ENCODE measurements at regions not wholly inside any gene's neighbourhood (a gene's known extent, or its start where the extent isn't known, plus 50 kb on each side); places are given as distances from the start of the nearest gene placed in this dataset.
"Not testable (repeated sequence)": the region's sequence is repeated elsewhere in the genome, so short reads cannot be mapped to it uniquely, and the experiment has no call there.

GRCh38 chr5:50898966-50899365, 232.5 kb downstream of the PARP8 start:
- intact Hi-C loops (cut with DNase I) = no loop called here
- Histone ChIP-seq H3K36me3 (ENCODE audit: control insufficient read depth in 2 of 3, insufficient read depth in 3 of 3, low read length in 3 of 3) (no peaks in the 10 kb centered on the region), H3K27me3 (ENCODE audit: control insufficient read depth, insufficient read depth, low read length) (no peaks in the 10 kb centered on the region), H3K4me3 (ENCODE audit: low read length in 3 of 3) (no peak overlapping the region), H3K9me3 (ENCODE audit: control insufficient read depth in 2 of 3, insufficient read depth in 1 of 3, low read length in 3 of 3) (no peaks in the 10 kb centered on the region), H3K4me1 (ENCODE audit: control insufficient read depth in 2 of 3, insufficient read depth in 2 of 3, low read depth in 1 of 3, low read length in 3 of 3) (no peaks in the 10 kb centered on the region), H3K27ac (ENCODE audit: low read depth in 2 of 2, low read length in 2 of 2) (no peak overlapping the region), H3K9ac (ENCODE audit: low read length in 3 of 3) (no peak overlapping the region)
- TF ChIP-seq, protein P1, sequence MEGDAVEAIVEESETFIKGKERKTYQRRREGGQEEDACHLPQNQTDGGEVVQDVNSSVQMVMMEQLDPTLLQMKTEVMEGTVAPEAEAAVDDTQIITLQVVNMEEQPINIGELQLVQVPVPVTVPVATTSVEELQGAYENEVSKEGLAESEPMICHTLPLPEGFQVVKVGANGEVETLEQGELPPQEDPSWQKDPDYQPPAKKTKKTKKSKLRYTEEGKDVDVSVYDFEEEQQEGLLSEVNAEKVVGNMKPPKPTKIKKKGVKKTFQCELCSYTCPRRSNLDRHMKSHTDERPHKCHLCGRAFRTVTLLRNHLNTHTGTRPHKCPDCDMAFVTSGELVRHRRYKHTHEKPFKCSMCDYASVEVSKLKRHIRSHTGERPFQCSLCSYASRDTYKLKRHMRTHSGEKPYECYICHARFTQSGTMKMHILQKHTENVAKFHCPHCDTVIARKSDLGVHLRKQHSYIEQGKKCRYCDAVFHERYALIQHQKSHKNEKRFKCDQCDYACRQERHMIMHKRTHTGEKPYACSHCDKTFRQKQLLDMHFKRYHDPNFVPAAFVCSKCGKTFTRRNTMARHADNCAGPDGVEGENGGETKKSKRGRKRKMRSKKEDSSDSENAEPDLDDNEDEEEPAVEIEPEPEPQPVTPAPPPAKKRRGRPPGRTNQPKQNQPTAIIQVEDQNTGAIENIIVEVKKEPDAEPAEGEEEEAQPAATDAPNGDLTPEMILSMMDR (IDR thresholded peaks at IDR 0.05; ENCODE audit: borderline replicate concordance, extremely low read depth, insufficient read depth) = no peak
- no peak for DNase-seq
- no peak for FAIRE-seq

- Histone ChIP-seq H3K4me3 (ENCODE audit: low read length in 3 of 3) (no peak overlapping the region), H3K27me3 (ENCODE audit: control insufficient read depth, insufficient read depth, low read length) (no peaks in the 10 kb centered on the region), H3K27ac (ENCODE audit: low read depth in 2 of 2, low read length in 2 of 2) (no peak overlapping the region), H3K9me3 (ENCODE audit: control insufficient read depth in 2 of 3, insufficient read depth in 1 of 3, low read length in 3 of 3) (no peaks in the 10 kb centered on the region), H3K36me3 (ENCODE audit: control insufficient read depth in 2 of 3, insufficient read depth in 3 of 3, low read length in 3 of 3) (no peaks in the 10 kb centered on the region), H3K4me1 (ENCODE audit: control insufficient read depth in 2 of 3, insufficient read depth in 2 of 3, low read depth in 1 of 3, low read length in 3 of 3) (no peaks in the 10 kb centered on the region), H3K9ac (ENCODE audit: low read length in 3 of 3) (no peak overlapping the region)
- no peak for DNase-seq
- intact Hi-C loops (cut with DNase I) = no loop called here
- no peak for FAIRE-seq
- TF ChIP-seq, protein P1 (IDR thresholded peaks at IDR 0.05; ENCODE audit: borderline replicate concordance, extremely low read depth, insufficient read depth) = no peak
Measured at GRCh38 chr5:50900952-50901510, 234.6 kb downstream of the PARP8 start.

- TF ChIP-seq, protein P1 (IDR thresholded peaks at IDR 0.05; ENCODE audit: borderline replicate concordance, extremely low read depth, insufficient read depth) = no peak
- intact Hi-C loops (cut with DNase I) = no loop called here
- no peaks in the 10 kb centered on the region for H3K4me1 ChIP-seq (ENCODE audit: control insufficient read depth in 2 of 3, insufficient read depth in 2 of 3, low read depth in 1 of 3, low read length in 3 of 3)
- FAIRE-seq = no peak
- H3K4me3 ChIP-seq (ENCODE audit: low read length in 3 of 3) = no peak overlapping the region
- H3K27me3 ChIP-seq (ENCODE audit: control insufficient read depth, insufficient read depth, low read length) = no peaks in the 10 kb centered on the region
- H3K27ac ChIP-seq (ENCODE audit: low read depth in 2 of 2, low read length in 2 of 2) = no peak overlapping the region
- no peaks in the 10 kb centered on the region for H3K9me3 ChIP-seq (ENCODE audit: control insufficient read depth in 2 of 3, insufficient read depth in 1 of 3, low read length in 3 of 3)
- DNase-seq = no peak
- H3K9ac ChIP-seq (ENCODE audit: low read length in 3 of 3) = no peak overlapping the region
- no peaks in the 10 kb centered on the region for H3K36me3 ChIP-seq (ENCODE audit: control insufficient read depth in 2 of 3, insufficient read depth in 3 of 3, low read length in 3 of 3)
Measured at GRCh38 chr5:50903651-50904050, 237.2 kb downstream of the PARP8 start.

DNA sequence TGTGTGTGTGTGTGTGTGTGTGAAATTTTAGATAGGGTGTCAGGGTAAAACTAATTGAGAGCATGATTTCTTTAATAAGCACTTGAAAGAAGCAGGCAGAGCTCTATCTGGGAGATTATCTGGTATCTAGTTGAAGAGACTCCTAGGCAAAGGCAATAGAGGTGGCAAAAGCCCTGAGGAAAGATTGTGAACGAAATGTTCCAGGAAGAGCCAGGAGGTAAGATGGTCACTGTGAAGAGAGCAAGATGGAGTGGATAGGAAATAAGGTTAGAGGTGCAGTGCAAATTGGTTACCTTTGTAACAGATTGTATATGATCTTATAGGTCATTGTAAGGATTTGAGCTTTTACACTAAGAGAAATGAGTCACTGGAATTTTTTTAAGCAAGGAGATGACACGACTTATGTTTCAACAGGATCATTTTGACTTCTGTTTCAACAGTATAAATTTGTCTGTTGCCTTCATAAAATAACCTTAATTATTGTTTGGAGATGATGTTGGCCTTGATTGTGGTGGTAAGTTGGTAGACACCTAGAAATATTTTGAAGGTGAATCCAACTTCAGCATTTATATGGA, 239.6 kb downstream of the PARP8 start:
- Histone ChIP-seq H3K9me3 (ENCODE audit: control insufficient read depth in 2 of 3, insufficient read depth in 1 of 3, low read length in 3 of 3) (no peaks in the 10 kb centered on the region), H3K27ac (ENCODE audit: low read depth in 2 of 2, low read length in 2 of 2) (no peak overlapping the region), H3K4me3 (ENCODE audit: low read length in 3 of 3) (no peak overlapping the region), H3K9ac (ENCODE audit: low read length in 3 of 3) (no peak overlapping the region), H3K4me1 (ENCODE audit: control insufficient read depth in 2 of 3, insufficient read depth in 2 of 3, low read depth in 1 of 3, low read length in 3 of 3) (no peaks in the 10 kb centered on the region), H3K36me3 (ENCODE audit: control insufficient read depth in 2 of 3, insufficient read depth in 3 of 3, low read length in 3 of 3) (no peaks in the 10 kb centered on the region), H3K27me3 (ENCODE audit: control insufficient read depth, insufficient read depth, low read length) (no peaks in the 10 kb centered on the region)
- DNase-seq (no peak), FAIRE-seq (no peak)
- intact Hi-C loops (cut with DNase I) = no loop called here
- TF ChIP-seq, protein P1 (IDR thresholded peaks at IDR 0.05; ENCODE audit: borderline replicate concordance, extremely low read depth, insufficient read depth) = no peak

GRCh38 chr5:50920160-50920559, 253.7 kb downstream of the PARP8 start:
- not testable (repeated sequence) for FAIRE-seq; H3K4me1 ChIP-seq (ENCODE audit: control insufficient read depth in 2 of 3, insufficient read depth in 2 of 3, low read depth in 1 of 3, low read length in 3 of 3)

More at GRCh38 chr5:50920160-50920559, 253.7 kb downstream of the PARP8 start:
- H3K27ac ChIP-seq (ENCODE audit: low read depth in 2 of 2, low read length in 2 of 2); H3K36me3 ChIP-seq (ENCODE audit: control insufficient read depth in 2 of 3, insufficient read depth in 3 of 3, low read length in 3 of 3); H3K4me3 ChIP-seq (ENCODE audit: low read length in 3 of 3); H3K27me3 ChIP-seq (ENCODE audit: control insufficient read depth, insufficient read depth, low read length); H3K9ac ChIP-seq (ENCODE audit: low read length in 3 of 3); H3K9me3 ChIP-seq (ENCODE audit: control insufficient read depth in 2 of 3, insufficient read depth in 1 of 3, low read length in 3 of 3); intact Hi-C loops (cut with DNase I): not testable (repeated sequence)
- peak in 1 of 5 donors; percentile 62 for DNase-seq
